Fibroblast of villous mesenchyme (primary cell): ENCODE measurements at regions not wholly inside any gene's neighbourhood (a gene's known extent, or its start where the extent isn't known, plus 50 kb on each side); places are given as distances from the start of the nearest gene placed in this dataset.

Experiments used
- DNase-seq: peaks from one replicate; pipeline ENCODE4 v3.0.0-alpha.2; 2010; ENCODE audit warnings: low read depth
- H3K4me3 ChIP-seq: 2 replicates; pipeline ENCODE4 v1.5.1; 2011; ENCODE audit warnings: low read depth, mild to moderate bottlenecking, low read length
- CTCF ChIP-seq: IDR thresholded peaks from 2 replicates; pipeline ENCODE4 v1.5.1; 2012; ENCODE audit warnings: low read depth, mild to moderate bottlenecking, low read length; ENCODE audit not compliant: insufficient read depth

DNA sequence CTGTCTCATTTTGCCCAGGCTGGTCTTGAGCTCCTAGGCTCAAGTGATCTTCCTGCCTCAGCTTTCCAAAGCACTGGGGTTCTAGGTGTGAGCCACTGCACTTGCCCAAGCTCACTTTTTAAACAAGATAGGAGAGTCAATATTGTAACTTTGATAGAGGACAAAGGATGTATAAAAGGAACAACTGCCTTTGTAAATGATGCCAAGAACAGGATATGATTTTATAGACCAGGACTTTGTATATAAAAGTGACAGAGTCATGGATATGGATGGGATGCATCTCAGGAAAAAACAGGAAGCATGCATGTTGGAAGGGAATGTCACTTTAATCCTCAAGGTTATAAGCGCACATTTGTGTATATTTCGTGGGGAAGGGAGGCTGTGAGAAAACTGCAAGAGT is 338.4 kb downstream of the PRL start:
- no peak overlapping the region for H3K4me3 ChIP-seq
- no peak for TF ChIP-seq CTCF
- DNase-seq = no peak

- DNase-seq = no peak
- no peak overlapping the region for H3K4me3 ChIP-seq
- TF ChIP-seq CTCF = no peak
Observed at GRCh38 chr6:21961226-21961625, 335.6 kb downstream of the PRL start.

- H3K4me3 ChIP-seq = no peak overlapping the region
- TF ChIP-seq CTCF = no peak
- no peak for DNase-seq
Observed at GRCh38 chr6:21965016-21965415, 331.8 kb downstream of the PRL start.

DNA sequence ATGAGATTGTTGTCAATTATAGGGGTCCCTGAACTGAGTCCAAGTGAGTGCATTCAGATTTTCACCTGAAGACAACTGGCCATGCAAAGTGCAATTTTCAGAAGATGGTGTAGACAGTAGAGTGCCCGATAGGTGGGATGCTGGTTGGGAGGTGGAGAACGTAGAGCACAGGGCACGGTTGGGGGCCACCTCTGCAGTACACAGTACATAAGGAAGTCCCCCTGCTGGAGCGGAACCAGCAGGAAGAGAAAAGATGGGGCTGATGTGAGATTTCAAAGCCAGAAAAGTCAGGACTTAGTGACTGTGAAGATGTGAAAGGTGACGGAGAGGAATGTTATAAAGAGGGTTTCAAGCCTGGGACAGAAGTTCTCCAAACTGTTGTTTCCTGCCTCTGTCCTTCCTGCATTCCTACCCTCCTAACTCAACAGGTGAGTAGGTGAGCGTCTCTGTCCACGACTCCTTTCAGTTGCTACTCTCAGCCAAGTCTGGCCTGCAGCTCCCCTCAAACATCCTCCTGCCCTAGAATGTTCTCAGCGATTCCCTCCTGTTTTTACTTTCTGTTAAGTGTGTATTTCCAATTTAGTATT is 330.8 kb downstream of the PRL start:
- DNase-seq = no peak
- TF ChIP-seq CTCF = no peak
- no peak overlapping the region for H3K4me3 ChIP-seq

DNA sequence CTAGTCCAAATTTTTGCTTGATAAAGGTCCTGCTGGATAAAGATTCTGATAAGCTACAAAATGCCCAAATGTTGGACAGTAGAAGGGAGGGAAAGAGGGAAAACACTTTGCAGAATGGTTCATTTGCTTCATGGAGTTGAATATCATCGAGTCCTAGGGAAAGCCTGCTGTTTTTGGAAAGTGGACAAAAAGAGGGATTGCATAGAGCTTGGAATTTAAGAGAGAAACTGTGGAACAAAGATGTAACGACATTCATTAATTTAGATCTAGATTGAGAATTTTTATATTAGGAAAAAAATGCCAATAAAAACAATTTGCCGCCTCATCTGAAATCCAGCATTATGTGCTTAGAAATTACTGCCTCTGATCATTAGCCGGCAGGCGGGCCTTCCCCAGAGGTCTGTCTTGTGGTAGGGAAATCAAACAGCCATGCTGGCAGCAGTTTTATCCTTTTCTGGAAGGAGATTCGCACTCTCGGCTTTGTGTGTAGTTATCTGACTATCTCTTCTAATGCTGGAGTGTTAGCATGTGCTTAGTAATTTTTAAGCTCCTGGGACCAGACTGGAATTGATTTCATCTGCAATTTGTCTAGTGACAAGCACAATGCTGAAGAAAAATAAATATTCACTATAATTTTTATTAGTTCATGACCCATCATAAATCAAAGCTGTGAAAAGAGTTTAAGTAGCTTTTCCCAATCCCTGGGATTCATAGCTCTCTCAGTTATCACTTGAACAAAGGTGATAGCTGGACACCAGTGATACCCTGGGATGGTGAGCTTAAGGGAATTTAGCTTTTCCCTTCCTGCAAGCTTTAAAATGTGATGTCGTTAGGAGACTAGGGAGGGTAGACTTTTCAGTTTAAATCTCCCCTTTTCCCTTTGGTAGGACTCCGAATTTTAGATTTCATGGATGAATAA is 329.5 kb downstream of the PRL start:
- H3K4me3 ChIP-seq = no peak overlapping the region
- TF ChIP-seq CTCF = no peak
- no peak for DNase-seq

GRCh38 chr6:21968411-21968810 is 328.4 kb downstream of the PRL start:
- TF ChIP-seq CTCF = no peak
- DNase-seq = no peak
- no peak overlapping the region for H3K4me3 ChIP-seq
